ENCODE measurements at regions not wholly inside any gene's neighbourhood (a gene's known extent, or its start where the extent isn't known, plus 50 kb on each side); places are given as distances from the start of the nearest gene placed in this dataset.
"Not testable (repeated sequence)": the region's sequence is repeated elsewhere in the genome, so short reads cannot be mapped to it uniquely, and the experiment has no call there.

GRCh38 chr2:131646669-131647297 lies 119.1 kb downstream of the CCDC74A start:
- H3K9me3 ChIP-seq: no peaks in the 10 kb centered on the region
- no peaks in the 10 kb centered on the region for H3K36me3 ChIP-seq (ENCODE audit: low read depth)
- no peaks in the 10 kb centered on the region for H3K4me1 ChIP-seq (ENCODE audit: low read depth)
- ATAC-seq (no peak), DNase-seq (no peak)
- no peak for TF ChIP-seq CTCF (IDR thresholded peaks at IDR 0.05)
- intact Hi-C loops (cut with DNase I, micrococcal nuclease): no loop called here
- H3K4me3 ChIP-seq: no peak overlapping the region

GRCh38 chr2:131648565-131648964 lies 120.9 kb downstream of the CCDC74A start:
- ATAC-seq; intact Hi-C loops (cut with DNase I, micrococcal nuclease); H3K9me3 ChIP-seq; H3K36me3 ChIP-seq (ENCODE audit: low read depth); H3K4me1 ChIP-seq (ENCODE audit: low read depth); H3K4me3 ChIP-seq; DNase-seq: not testable (repeated sequence)

GRCh38 chr2:131652246-131652645 lies 124.6 kb downstream of the CCDC74A start:
- H3K4me3 ChIP-seq; DNase-seq; intact Hi-C loops (cut with DNase I, micrococcal nuclease); ATAC-seq; H3K36me3 ChIP-seq (ENCODE audit: low read depth); H3K4me1 ChIP-seq (ENCODE audit: low read depth); H3K9me3 ChIP-seq: not testable (repeated sequence)

GRCh38 chr2:131654107-131654506 lies 126.4 kb downstream of the CCDC74A start:
- ATAC-seq; DNase-seq; intact Hi-C loops (cut with DNase I, micrococcal nuclease); H3K36me3 ChIP-seq (ENCODE audit: low read depth); H3K4me1 ChIP-seq (ENCODE audit: low read depth); H3K9me3 ChIP-seq; H3K4me3 ChIP-seq: not testable (repeated sequence)

GRCh38 chr2:131656816-131657633 lies 129.3 kb downstream of the CCDC74A start:
- DNase-seq (no peak), ATAC-seq (no peak)
- no peak overlapping the region for H3K4me3 ChIP-seq
- TF ChIP-seq CTCF (IDR thresholded peaks at IDR 0.05): no peak
- intact Hi-C loops (cut with DNase I, micrococcal nuclease): no loop called here
- no peaks in the 10 kb centered on the region for H3K4me1 ChIP-seq (ENCODE audit: low read depth)
- H3K36me3 ChIP-seq (ENCODE audit: low read depth): no peaks in the 10 kb centered on the region
- H3K9me3 ChIP-seq: no peaks in the 10 kb centered on the region

GRCh38 chr2:131657895-131658768 lies 130.4 kb downstream of the CCDC74A start:
- Histone ChIP-seq H3K4me1 (ENCODE audit: low read depth) (no peaks in the 10 kb centered on the region), H3K9me3 (no peaks in the 10 kb centered on the region), H3K4me3 (no peak overlapping the region), H3K36me3 (ENCODE audit: low read depth) (no peaks in the 10 kb centered on the region)
- DNase-seq: no peak
- intact Hi-C loops (cut with DNase I, micrococcal nuclease): no loop called here
- ATAC-seq: no peak
- no peak for TF ChIP-seq CTCF (IDR thresholded peaks at IDR 0.05)

- Histone ChIP-seq H3K36me3 (ENCODE audit: low read depth) (no peaks in the 10 kb centered on the region), H3K4me1 (ENCODE audit: low read depth) (no peaks in the 10 kb centered on the region), H3K9me3 (no peaks in the 10 kb centered on the region), H3K4me3 (no peak overlapping the region)
- intact Hi-C loops (cut with DNase I, micrococcal nuclease): no loop called here
- no peak for TF ChIP-seq CTCF (IDR thresholded peaks at IDR 0.05)
- no peak for ATAC-seq
- DNase-seq: peak in 1 of 3 donors; percentile 32
These were observed 131.1 kb downstream of the CCDC74A start for GRCh38 chr2:131658769-131659131.
